ENCODE measurements at regions not wholly inside any gene's neighbourhood (a gene's known extent, or its start where the extent isn't known, plus 50 kb on each side); places are given as distances from the start of the nearest gene placed in this dataset.

- no TSS peak for BruUV-seq (replicated peaks)
- Histone ChIP-seq H3K4me3 (ENCODE audit: low read depth, low read length) (no peak overlapping the region), H3K27me3 (replicated peaks; ENCODE audit: control insufficient read depth, insufficient read depth, low read length) (no peaks in the 10 kb centered on the region), H3K36me3 (ENCODE audit: control insufficient read depth, insufficient read depth, low read length) (no peaks in the 10 kb centered on the region), H3K9me3 (no peaks in the 10 kb centered on the region), H3K4me1 (peaks cover 31% of the 10 kb centered on the region)
- intact Hi-C loops (cut with micrococcal nuclease; ENCODE audit: unreplicated experiment), result no loop called here
- Mint-ChIP-seq H3K27ac (ENCODE audit: unreplicated experiment) (no peak overlapping the region), H3K36me3 (ENCODE audit: insufficient read depth, unreplicated experiment) (no peaks in the 10 kb centered on the region), H3K27me3 (ENCODE audit: insufficient read depth, unreplicated experiment) (no peaks in the 10 kb centered on the region), H3K4me3 (ENCODE audit: unreplicated experiment) (no peak overlapping the region), H3K9me3 (ENCODE audit: unreplicated experiment) (no peaks in the 10 kb centered on the region), H3K4me1 (ENCODE audit: low read depth, unreplicated experiment) (peaks cover 19% of the 10 kb centered on the region)
- DNase-seq, result no peak
- ChIA-PET POLR2A (no interaction called here), CTCF (no interaction called here)
- no peak for TF ChIP-seq CTCF (IDR thresholded peaks at IDR 0.05; ENCODE audit: insufficient read depth in 1 of 2, low read depth in 1 of 2, low read length in 1 of 2, severe bottlenecking in 1 of 2, unreplicated experiment in 1 of 2)
Measured at GRCh38 chr9:88193766-88194165, 55.5 kb upstream of the SPATA31C2 start.

DNA sequence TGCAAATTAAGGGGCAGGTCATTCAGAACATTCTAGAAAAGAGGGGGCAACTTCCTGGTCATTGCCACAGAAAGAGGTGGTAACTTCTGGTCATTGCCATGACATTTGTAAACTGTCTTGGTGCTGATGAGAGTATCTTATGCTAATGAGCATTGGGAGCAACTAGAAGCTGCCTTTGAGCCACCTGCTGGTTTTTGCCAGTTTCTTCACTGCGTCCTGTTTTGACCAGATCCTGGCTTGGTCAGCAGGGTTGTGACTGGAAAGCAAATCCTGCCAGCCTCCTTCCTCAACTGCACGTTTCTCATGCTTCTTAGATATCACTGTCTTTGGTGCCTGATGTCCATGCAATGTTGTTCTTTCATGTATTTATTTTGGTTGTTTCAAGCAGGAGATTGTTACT lies 53.2 kb upstream of the SPATA31C2 start:
- Mint-ChIP-seq H3K36me3 (ENCODE audit: insufficient read depth, unreplicated experiment) (no peaks in the 10 kb centered on the region), H3K4me3 (ENCODE audit: unreplicated experiment) (no peak overlapping the region), H3K4me1 (ENCODE audit: low read depth, unreplicated experiment) (peaks cover 3% of the 10 kb centered on the region), H3K9me3 (ENCODE audit: unreplicated experiment) (no peaks in the 10 kb centered on the region), H3K27me3 (ENCODE audit: insufficient read depth, unreplicated experiment) (no peaks in the 10 kb centered on the region), H3K27ac (ENCODE audit: unreplicated experiment) (no peak overlapping the region)
- no peaks in the 10 kb centered on the region for H3K36me3 ChIP-seq (ENCODE audit: control insufficient read depth, insufficient read depth, low read length)
- no peak overlapping the region for H3K4me3 ChIP-seq (ENCODE audit: low read depth, low read length)
- no peaks in the 10 kb centered on the region for H3K27me3 ChIP-seq (replicated peaks; ENCODE audit: control insufficient read depth, insufficient read depth, low read length)
- DNase-seq, result no peak
- CTCF ChIA-PET, result no interaction called here
- no TSS peak for BruUV-seq (replicated peaks)
- no peak for TF ChIP-seq CTCF (IDR thresholded peaks at IDR 0.05; ENCODE audit: insufficient read depth in 1 of 2, low read depth in 1 of 2, low read length in 1 of 2, severe bottlenecking in 1 of 2, unreplicated experiment in 1 of 2)
- H3K4me1 ChIP-seq, result peaks cover 12% of the 10 kb centered on the region
- intact Hi-C loops (cut with micrococcal nuclease; ENCODE audit: unreplicated experiment), result no loop called here
- H3K9me3 ChIP-seq, result no peaks in the 10 kb centered on the region
- POLR2A ChIA-PET, result no interaction called here

GRCh38 chr9:88189371-88189770 lies 51.1 kb upstream of the SPATA31C2 start:
- DNase-seq, result no peak
- H3K27ac Mint-ChIP-seq (ENCODE audit: unreplicated experiment), result no peak overlapping the region
- no TSS peak for BruUV-seq (replicated peaks)
- Histone ChIP-seq H3K27me3 (replicated peaks; ENCODE audit: control insufficient read depth, insufficient read depth, low read length) (no peaks in the 10 kb centered on the region), H3K4me3 (ENCODE audit: low read depth, low read length) (no peak overlapping the region), H3K36me3 (ENCODE audit: control insufficient read depth, insufficient read depth, low read length) (no peaks in the 10 kb centered on the region), H3K4me1 (no peaks in the 10 kb centered on the region), H3K9me3 (no peaks in the 10 kb centered on the region)
- ChIA-PET CTCF (interaction anchor here (0.6 kb wide), 1 partner anchor 96 kb away, joined by 4 read pairs; no protein-coding TSS in a partner anchor), POLR2A (no interaction called here)
- no peak for TF ChIP-seq CTCF (IDR thresholded peaks at IDR 0.05; ENCODE audit: insufficient read depth in 1 of 2, low read depth in 1 of 2, low read length in 1 of 2, severe bottlenecking in 1 of 2, unreplicated experiment in 1 of 2)
- no peaks in the 10 kb centered on the region for H3K9me3 Mint-ChIP-seq (ENCODE audit: unreplicated experiment)
- H3K4me1 Mint-ChIP-seq (ENCODE audit: low read depth, unreplicated experiment), result no peaks in the 10 kb centered on the region
- no peaks in the 10 kb centered on the region for H3K36me3 Mint-ChIP-seq (ENCODE audit: insufficient read depth, unreplicated experiment)
- intact Hi-C loops (cut with micrococcal nuclease; ENCODE audit: unreplicated experiment), result no loop called here
- H3K27me3 Mint-ChIP-seq (ENCODE audit: insufficient read depth, unreplicated experiment), result no peaks in the 10 kb centered on the region
- no peak overlapping the region for H3K4me3 Mint-ChIP-seq (ENCODE audit: unreplicated experiment)
